DMS153 treated with DMSO at 0.1 percent for 48 hours (cell line): ENCODE measurements at regions not wholly inside any gene's neighbourhood (a gene's known extent, or its start where the extent isn't known, plus 50 kb on each side); places are given as distances from the start of the nearest gene placed in this dataset.

Source experiments
- DNase-seq: peaks from one replicate; lab custom pipeline; 2025; ENCODE audit not compliant: unreplicated experiment; lab: John Stamatoyannopoulos, UW

DNA sequence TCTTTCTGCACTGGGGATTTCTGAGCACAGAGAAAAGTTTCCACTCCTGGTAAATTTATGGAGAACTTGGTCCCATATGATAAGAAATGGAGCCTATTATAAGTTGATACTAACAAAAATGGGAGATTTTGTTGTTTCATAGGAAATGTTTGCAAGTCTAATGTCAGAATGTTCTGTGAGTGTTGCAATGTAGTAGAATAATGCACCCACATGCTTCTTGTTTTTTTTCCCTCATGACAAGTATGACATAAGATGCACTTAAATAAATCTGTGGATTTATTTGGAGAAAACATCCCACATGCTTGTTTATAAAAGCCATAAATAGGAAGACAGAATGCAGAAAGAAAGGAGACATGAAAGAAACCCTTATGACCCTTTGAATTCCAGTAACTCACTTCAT lies 50.8 kb upstream of the KCNJ6 start:
- no peak for DNase-seq

DNA sequence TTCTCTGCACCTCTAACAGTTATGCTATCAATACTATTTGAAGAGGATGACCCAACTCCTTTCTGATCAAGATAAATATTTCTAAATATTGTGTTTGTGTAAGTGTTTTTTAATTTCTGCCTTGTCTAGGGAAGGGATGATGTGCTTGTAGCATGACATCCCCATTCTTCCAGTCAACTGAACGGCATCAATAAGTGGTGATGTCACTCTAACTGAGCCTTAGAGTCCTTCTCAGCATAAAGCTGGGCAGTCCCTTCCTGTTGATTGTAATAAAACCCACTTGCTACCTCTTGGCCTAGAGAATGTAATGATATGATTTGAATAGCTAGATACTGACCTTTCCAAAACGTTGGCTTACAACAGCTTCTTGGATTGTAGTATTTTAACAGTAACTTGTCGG lies 52.5 kb upstream of the KCNJ6 start:
- DNase-seq = no peak

DNA sequence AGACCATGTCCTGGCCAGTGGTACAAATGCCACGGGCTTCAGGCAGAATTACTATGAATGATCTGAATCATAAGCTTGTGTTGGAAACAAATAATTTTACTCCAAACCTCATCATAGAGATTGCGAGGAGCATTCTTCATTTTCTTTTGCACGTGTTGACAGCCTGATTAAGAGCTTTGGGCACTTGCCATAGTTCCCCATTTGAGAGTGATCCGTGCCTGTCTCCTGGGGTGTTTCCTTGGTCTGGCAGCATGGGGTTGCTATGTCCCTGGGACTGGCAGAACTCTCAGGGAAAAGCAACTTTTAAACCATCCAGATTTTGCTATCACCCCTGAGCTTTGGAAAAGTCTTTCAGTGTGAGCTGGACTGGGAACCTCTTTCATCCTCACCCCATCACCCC lies 54.3 kb upstream of the KCNJ6 start:
- DNase-seq = no peak

DNA sequence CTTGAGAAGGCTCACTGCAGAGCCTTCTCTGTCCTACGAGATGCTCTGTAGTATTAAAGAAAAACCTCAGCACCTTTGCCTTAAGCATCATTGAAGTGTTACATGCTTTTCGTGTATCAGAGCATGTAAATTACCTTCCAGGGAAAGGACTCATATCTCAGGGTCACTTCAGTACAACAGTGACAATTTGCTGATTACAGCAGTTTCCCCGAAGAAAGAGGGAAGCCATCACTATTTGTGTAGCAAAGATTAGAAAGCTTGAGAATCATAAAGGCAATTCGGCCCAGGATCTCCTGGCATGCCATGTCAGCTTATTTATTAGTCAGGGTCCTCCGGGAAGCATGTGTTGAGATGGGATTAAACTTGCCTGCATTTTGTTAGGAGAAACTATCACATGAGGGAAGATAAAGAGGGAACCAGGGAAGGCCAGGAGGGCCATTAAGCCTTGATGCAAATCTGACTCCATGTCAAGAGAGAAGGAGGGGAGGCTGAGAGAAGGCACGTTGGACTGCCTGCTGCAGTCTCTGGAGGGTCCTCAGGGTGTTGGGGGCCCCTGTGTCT lies 55.2 kb upstream of the KCNJ6 start:
- no peak for DNase-seq

DNA sequence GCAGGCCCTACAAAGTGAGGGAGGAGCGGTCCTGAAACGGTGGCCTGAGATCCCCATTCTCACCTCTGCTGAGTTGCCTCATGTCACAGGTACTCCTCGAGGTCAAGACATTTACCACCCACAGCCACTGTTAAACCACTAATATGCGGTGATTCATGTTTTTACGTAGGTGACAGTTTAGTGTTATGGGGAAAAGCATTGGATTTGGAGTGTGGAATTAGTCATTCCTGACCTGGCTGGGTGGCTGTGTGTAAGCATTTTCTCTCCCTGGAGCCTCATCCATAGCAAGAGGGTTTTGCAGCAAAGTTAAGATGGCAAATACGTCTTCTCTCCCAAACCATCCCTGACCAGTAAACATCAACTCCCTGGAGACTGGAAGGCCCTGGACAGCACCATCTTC lies 57.8 kb upstream of the KCNJ6 start:
- no peak for DNase-seq

DNA sequence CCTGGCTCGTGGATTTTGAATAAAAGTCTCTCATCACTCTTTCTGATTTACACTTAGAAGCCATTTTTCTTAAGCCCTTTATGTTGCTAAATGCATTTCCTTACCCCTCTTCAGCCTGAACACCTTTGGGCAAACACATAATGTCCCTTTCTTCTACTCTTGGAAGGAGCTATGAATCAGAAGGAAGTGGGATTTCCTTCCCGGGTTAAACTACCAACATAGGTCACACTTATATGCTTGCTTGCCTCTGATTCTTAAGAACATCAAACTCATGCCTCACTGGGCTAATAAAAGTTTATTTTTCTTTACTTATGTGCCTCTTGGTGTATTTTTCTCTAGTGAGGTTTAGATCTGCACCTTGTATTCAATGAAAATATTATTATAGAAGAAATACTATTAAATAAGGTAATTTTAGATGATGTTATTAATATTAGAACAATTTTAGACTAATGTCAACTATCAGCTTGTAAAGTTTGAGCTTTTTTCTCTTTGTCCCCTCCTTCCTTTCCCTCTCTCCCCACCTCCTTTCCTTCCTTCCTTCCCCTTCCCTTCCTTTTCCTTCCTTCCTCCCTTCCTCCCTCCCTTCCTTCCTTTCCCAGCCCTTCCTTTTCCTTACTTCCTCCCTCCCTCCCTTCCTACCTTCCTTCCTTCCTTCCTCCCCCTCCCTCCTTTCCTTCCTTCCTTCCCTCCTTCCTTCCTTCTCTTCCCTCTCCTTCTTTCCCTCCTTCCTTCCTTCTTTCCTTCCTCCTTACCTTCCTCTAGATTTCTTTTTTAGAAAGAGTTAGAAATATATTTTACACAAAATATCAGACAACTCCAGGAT lies 66.5 kb upstream of the KCNJ6 start:
- no peak for DNase-seq

DNA sequence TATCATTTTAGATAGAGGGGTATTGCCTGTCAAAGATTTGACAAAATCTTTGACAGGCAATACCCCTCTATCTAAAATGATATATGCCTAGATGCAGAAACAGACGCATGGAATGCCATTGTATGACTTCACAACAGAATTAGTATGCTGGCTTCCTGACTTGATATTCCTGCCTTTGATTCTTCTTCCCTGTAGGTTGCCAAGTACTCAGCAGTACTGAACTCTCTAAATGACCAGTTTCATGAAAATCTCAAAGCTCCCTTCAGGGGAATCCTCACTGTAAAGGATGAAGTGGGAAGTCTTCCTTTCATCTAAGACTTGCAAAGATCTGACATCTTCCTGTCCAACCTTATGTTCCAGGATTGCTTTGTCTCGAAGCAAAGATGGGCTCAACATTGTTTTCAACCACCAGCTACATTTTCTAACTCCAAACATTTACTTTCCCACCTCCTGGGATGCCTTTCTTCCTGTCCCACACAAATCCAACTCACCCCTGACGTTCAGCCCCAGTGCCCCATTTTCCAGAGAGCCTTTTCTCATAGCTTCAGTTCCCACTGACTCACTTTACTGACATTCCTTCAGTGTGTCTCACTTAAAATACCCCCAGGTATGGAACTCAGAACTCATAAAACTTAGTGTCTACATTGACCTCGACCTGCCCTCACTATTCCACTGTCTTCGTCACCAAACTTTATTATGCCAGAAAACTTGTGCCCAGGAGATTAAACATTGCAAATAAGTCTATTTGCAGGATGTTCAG lies 67.3 kb upstream of the KCNJ6 start:
- DNase-seq = no peak

DNA sequence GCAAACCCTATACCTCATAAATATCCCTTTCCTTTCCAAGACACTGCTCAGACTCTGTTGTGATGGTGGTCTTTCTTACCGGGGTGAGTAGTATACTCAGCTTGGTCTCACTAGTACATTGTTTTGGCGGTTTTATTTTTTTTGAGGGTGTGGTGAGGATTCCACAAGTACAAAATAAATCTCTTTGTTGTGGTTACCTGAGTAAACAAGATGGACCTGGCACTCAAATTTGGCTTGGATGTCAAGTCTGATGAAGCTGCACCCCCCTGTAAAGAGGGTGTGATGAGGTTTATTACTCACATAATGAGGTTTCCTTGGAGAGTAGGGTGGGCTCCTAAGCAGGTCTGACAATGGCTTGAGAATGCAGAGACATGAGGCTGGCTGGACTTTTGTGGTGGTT lies 68.2 kb upstream of the KCNJ6 start:
- no peak for DNase-seq

DNA sequence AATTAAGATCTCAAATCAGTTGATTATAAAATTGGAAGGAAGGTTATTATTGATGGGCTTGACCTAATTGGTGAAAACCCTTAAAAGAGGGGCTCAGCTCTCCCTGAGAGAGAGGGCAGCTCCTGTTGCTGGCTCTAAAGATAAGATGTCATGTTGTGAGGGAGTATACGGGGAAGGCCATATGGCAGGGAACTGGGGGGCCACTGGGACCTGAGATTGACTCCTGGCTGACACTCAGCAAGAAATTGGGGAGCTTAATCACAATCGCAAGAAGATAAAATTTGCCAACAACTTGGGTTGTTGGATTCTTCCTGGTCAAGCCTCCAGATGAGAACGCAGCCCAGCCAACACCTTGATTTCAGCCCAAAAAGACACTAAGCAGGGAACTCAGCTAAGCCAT lies 69.7 kb upstream of the KCNJ6 start:
- DNase-seq = no peak

DNA sequence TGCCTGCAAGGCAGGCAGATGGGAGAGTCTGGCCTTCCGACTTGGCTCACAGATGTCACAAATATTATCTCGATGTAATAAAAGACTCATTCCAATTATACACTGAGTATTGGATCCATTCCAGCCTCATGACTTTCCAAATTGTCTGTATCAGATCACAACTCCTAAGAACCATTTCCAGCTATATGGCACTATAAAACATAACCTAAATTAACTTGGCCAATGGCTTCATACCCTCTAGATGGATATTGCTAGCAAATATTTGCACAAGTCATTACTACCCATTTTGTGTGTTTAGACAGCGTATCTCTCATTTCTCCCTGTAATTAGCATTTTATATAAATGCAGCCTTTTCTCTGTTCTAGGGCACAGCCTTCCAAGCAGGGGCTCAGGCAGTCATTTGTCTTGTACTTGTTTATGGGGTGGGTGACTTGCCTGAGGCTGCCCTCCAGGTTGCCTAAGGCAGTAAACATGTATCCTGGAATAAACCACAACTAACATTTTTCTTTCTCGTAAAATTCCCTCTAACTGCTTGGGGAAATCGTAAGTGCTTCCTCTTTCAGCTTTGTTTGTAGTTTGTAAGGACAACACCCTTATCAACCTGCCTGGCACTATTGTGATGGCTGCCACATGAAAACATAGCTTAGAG lies 70.6 kb upstream of the KCNJ6 start:
- peak; percentile 100 for DNase-seq

DNA sequence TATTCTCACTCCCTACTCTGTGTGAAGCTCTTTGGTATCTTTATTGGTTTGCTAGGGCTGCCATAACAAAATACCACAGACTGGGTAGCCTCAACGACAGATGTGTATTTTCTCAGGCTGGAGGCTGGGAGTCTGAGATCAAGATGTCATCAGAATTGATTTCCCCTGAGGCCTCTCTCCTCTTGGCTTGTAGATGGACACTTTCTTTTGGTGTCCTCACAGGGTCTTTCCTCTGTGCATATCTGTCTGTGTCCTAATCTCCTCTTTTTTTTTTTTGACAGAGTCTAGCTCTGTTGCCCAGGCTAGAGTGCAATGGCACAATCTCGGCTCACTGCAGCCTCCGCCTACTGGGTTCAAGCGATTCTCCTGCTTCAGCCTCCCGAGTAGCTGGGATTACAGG lies 71.4 kb upstream of the KCNJ6 start:
- no peak for DNase-seq

DNA sequence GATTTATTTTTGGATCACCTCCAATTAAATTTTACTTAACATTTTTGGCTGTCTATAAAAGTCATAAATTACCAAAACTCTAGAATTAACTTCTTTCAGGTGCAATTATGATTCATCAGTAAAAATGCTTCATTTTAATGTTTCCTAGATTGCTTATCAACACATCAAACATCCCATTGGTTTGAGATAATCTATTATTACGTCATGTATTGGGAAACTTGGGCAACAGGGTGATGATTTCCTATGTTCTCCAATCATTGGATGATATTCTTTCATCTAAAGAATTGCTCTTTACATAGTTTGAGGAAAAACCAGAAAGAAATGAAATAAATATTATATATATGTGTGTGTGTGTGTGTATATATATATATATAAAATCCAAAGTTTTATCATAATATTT lies 76.8 kb upstream of the KCNJ6 start:
- no peak for DNase-seq

DNA sequence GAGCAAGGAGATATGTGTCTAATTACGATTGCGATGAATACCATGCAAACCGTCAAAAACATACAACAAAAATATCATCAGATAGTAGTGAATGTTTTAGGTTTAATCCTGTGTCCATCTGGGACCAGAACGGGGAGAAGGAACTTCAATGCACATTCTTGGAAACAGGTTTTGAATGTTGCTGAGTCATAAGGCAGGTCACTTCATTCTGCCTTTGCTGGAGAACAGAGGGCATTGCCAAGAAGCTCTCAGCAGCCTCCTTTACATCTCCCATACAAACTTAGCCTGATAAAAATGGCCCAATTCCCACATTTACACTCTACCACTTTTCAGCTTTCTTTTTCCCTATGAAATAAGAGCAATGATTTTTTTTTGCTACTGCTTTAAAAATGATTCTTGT lies 78.0 kb upstream of the KCNJ6 start:
- DNase-seq = no peak

DNA sequence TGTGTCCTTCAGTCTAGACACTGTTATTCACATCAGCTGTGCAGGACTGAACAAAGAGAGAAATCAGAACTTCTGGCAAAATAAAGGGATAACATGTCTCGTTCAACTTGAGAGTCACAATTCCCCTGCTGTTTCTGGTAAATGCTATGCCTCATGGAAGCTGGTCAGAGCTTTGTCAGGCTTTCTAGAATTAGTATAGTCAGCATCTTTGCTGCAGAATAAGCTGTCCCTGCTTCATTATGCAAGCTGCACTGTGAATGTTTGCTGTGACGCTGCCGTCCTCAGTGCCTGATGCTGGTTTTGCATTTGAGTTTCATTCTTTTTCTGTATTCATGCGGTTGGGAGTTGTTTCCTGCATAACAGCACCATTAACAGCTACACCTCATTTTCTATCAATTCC lies 96.4 kb upstream of the KCNJ6 start:
- DNase-seq = no peak

DNA sequence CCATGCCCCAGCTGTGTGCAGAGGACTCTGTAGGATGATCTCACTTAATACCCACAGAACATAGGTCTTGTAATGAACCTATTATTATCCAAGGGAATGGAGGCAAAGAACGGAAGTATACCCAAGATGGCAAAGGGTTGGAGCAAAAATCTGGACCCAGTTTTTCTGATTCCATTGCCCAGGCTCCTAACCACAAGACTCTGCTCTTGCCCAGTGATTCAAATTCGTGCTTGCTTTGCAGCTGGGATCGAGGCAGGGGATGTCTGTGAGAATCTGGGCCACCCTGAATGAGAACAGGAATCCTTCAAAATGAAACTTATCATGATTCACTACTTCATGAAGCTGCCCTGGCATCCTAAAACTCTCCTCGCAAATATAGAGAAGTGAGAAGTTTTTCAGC lies 97.5 kb upstream of the KCNJ6 start:
- DNase-seq = no peak

DNA sequence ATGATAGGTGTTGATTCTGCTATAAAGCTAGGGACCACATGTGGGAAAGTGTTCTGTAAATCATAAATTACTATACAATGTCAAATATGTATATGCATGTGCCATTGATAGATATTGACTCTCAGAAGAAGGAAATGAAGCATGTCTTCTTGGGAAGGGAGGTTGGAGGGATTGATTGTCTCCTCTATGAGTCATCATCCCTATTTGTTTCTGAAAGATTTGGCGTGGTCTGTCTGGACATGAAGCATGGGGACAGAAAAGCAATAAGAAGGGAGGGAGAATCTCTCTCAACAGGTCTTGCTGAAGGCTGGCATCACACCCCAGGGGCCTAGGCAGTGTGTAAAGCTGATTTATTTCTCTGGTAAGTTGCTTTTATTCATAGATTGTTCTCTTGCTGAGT lies 98.0 kb upstream of the KCNJ6 start:
- DNase-seq = no peak

DNA sequence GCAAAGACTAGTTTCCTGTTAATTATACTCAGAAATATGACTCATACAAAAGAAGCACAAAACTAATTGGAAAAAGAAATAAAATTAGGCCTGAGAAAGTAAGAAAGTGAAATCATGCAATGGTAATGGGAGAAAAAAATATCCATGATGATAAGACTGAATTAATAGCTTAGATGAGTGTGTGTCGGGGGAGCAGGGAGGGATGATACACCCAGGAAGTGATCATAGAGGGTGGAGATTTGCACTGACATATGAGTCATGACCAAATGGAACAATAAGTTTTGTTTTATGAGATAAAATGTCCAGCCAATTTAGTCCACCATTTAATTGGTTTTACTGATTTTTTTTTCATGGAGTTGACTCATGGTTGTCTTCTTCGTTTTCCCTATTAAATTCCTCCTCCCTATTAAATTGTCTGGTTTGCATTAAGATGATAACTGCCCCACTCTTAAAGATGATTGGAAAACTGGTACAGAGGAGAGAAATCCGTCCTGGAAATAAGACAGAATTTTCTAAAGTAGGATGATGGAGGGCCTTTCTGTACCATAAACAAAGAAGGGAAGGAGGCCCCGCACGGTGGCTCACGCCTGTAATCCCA lies 111.7 kb upstream of the KCNJ6 start:
- no peak for DNase-seq

DNA sequence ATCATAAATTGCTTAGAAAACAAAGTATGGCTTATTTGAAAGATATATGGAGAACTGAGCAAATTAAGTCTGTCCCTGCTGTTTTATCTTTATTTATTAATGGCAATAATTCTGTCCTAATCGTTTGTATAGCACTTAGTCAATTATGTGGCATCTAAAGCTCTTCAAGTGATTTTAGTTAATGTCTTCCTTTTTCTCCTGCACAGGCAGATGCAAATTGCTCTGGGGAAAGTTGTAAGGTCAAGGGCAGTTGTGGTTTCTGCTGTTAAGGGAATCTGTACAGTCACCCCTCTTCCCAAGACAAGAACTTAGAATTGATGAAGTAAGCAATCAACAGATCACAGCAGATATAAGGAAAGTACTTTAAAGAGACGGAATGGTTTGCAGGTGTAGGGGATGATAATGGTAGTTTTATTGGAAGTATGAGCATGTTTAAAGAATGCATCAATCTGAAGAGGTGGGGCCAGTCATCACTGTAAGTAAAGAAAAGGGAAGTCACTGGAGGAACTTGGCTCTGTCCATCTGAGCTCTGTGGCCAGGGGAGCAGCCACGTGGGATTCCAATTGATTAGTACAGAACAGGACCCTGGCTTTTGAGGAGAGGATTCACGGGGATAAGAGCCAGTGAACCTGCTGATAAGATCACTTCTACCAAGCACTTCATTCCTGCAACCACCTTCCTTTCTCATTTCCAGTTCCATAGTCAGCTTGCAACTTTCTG lies 116.0 kb upstream of the KCNJ6 start:
- DNase-seq = no peak

DNA sequence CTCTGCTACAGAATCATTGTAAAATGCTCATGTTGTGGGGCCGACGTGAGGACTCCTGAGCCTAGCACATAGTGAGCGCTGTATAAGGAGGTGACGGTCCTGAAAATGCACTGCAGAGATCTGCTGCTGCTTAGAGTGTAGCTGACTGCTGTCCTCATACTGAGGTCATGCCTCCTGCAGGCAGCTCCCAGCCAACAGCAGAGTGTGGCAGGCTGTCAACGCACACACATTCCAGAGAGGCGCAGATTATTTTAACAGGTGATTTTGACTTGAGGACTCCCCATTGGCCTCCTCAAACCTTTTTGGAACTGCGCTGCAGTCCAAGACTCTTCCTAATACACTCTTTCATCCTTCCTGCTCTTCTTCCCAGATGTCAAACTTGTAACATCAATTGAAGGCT lies 119.8 kb upstream of the KCNJ6 start:
- DNase-seq = no peak

DNA sequence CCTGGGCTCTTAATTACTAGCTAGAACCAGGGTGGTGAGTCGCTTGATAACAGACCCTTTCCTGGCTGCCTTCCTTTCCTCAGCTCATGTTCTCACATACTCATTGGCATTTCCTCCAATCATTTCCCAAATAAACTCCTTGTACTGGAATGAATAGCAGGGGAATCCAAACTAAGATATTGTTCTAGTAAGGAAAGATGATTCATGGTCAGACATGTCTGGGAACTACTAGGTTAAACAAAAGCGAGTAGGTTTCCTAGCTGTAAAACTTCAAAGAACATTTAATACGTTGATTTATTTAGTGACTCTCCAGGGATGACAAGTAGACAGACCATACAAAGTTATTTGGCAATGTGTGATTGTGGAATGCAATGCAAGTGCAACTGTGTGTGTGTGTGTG lies 121.2 kb upstream of the KCNJ6 start:
- no peak for DNase-seq

DNA sequence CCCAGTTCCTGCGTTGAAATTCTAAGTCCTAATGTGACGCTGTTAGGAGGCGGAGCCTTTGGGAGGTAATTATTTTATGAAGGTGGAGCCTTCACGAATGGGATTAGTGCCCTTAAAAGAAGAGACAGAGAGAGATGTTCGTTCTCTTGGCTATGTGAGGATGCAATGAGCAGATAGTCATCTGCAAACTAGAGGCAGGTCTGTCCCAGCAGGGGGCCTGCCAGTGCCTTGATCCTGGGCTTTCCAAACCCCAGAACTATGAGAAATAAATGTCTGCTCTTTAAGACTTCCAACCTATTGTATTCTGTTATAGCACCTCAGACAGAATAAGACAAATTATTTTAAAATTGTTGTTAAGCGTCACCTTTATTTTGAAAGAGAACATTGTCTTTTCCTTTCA lies 123.1 kb upstream of the KCNJ6 start:
- no peak for DNase-seq
